CD4-positive, alpha-beta T cell treated with Interleukin-1 beta for 1 hour (primary cell): ENCODE measurements at regions not wholly inside any gene's neighbourhood (a gene's known extent, or its start where the extent isn't known, plus 50 kb on each side); places are given as distances from the start of the nearest gene placed in this dataset.
"Not testable (repeated sequence)": the region's sequence is repeated elsewhere in the genome, so short reads cannot be mapped to it uniquely, and the experiment has no call there.

Source experiments
- DNase-seq, 2 donors: peaks; one replicate each; pipeline ENCODE4 v3.0.0-alpha.2; 2020 to 2022

GRCh38 chr11:11755871-11756270, 85.9 kb upstream of the USP47 start:
- DNase-seq, result no peak

GRCh38 chr11:11752679-11753078, 89.1 kb upstream of the USP47 start:
- no peak for DNase-seq

DNA sequence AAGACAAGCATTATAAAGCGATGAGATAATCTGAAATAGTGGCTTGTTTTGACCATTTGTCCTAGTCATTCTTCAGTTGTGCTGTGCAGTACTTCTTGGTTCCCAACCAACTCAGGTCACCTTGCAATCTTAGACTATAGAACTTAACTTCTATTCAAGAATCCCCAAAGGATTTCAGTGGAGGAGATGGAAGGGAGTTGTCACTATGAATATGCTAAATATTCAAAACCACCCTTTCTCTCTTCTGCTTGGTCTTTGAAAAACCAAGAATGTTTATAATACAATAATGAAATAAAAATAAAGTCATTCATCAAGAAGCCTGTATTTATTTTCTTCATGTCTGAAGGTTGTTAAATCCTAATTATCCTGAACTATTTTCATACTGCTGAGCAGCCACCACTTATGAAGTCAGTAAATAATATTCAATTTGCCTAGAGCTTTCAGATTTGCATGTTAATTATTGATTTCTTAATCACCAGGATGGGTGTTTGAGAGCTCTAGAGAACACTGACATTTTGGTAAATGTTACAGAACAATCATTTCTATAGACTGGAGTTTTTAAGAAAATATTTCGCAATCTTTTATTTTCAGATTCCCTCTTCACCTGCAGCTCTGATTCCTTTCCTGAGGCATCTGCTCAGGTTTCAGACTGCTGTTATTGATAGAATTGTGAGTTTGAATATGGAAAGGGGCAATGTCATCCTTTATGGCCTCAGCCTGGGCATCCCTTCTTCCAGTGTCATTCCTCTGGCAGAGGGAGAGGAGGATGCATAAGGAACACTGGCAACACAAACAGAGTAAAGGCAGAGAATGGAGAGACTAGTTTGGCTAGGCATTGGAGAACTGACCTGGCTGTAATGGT, 91.5 kb upstream of the USP47 start:
- no peak for DNase-seq

- DNase-seq, result no peak
Measured at GRCh38 chr11:11748706-11749365, 92.9 kb upstream of the USP47 start.

- DNase-seq, result no peak
Measured at GRCh38 chr11:11747570-11747969, 94.2 kb upstream of the USP47 start.

DNA sequence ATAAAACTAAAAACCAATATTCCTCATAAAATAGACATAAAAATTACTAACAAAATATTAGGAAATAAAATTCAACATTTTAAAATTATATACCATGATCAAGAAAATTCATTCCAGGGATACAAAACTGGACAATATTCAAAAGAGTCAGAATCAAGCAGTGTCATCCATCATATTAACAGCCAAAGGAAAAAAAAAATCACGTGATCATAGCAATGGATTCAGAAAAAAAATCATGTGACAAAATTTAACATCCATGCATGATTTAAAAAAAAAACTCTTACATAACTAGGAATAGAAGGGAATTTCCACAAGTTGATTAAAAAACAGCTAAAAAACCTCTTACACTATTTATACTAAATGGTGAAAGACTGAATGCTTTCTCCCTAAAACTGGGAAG, 95.3 kb upstream of the USP47 start:
- DNase-seq, result no peak

DNA sequence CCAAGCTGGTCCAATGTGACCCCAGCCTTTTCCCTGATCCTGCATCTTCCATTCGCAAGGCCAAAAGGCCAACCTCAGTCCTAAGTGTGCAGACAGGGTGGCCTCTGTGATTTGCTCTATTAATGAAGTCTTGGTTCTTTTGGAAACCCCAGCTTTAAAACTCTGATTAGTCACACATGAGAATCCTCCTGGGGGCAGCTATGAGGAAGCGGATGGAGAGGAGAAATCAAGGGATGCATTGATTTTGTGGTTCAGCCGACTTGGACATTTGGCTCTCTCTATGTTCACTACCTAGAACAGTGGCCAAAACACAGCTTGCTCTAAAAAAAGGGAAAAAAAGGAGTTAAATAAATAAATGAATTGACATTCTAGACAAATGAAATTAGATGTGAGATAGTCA, 98.6 kb upstream of the USP47 start:
- no peak for DNase-seq

DNA sequence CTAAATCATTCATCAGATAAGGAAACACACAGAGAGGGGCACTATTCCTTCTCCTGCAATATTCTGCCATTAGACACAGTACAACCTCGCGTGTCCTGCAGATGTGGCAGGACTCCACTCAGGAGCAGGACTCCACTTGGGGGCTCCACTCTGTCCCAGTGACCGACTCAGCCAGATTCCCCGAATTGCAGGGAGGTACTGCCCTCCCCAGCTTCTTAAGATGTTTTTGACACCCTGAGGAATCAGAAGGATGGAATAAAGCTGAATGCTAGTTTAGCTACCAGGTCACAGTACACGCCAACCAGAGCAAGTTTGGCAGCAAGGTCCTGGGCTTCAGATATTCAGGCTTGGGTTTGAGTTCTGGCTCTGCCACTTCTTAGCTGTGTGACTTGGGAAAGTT, 99.3 kb upstream of the USP47 start:
- no peak for DNase-seq

DNA sequence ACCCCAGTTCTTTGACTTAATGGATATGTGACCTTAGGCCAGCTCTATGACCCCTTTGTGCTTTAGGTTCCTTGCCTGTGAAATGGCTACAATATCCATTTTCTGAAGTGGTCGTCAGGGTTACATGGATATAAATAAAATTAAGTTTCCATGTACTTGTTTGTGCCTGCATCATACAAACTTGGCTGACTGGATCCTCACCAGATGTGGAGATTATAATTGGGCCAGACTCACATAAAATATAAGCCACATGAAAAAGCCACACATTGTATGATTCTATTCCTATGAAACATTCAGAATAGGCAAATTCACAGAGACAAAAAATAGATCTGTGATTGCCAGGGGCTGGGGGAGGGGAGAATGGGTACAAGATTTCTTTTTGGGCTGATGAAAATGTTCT, 100.9 kb upstream of the USP47 start:
- DNase-seq, result no peak

DNA sequence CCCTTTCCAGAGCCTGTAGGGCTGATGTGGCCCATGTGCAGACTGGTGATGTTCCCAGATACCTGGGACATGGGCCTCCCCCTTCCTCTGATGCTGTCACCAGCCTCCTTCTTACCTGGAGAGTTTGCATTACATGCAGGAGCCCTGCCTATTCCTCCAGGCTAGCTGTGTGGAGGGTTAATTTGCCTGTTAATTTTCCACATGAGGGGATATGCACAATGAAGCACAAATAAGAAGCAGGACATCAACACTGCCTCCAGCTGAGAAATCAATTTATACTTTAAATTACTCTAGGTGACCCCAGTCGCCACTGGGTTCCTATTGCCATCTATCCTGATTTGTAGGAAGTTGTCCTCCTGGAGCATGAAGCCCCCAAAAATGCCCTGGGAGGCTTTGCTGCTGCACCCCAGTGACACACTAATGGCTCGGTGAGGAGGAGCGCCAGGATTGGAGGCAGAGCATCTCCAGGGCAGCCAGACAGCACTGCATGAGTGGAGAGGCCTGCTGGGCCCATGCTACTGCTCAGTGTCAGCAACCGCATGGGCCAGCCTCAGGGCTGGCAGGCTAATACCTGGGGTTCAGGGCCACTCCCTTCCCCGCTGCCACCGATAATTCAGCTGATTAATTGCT, 101.6 kb upstream of the USP47 start:
- DNase-seq, result no peak

DNA sequence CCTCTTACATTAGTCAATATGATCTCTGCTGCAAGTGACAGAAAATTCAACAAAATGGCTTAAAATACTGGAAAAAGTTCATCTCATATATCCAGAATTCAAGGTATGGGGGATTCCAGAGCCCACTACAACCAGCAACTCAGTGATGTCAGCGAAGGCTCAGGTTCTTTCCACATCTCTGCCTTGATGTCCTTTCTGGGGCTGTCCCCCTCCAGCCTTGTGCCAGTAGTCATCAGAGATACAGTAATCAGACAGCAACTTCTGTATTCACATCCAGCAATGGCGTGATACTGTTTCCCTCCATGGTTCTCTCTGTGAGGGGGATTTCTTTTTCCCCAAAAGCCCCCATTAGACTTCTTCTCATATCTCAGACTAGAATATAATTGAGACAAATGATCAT, 103.4 kb upstream of the USP47 start:
- no peak for DNase-seq

DNA sequence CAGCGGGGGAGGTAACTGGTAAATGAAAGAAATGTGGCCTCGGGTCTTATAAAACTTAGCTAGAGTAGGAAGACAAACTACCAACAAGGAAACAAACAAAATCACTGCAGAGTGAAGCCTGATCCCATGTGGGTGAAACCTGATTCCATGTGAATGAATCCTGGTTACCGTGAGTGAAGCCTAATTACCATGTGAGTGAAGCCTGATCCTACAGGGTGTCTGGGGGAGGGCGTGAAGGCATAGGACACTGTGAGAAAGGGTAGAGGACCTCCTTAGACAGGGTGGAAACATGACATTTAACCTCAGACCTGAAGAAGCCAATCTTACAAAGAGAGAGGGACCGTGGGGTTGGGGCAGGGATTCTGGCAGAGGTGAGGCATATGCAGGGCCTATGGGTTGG, 106.2 kb upstream of the USP47 start:
- DNase-seq, result no peak

GRCh38 chr11:11733246-11733747, 108.5 kb upstream of the USP47 start:
- no peak for DNase-seq

GRCh38 chr11:11732116-11732515, 109.7 kb upstream of the USP47 start:
- no peak for DNase-seq

DNA sequence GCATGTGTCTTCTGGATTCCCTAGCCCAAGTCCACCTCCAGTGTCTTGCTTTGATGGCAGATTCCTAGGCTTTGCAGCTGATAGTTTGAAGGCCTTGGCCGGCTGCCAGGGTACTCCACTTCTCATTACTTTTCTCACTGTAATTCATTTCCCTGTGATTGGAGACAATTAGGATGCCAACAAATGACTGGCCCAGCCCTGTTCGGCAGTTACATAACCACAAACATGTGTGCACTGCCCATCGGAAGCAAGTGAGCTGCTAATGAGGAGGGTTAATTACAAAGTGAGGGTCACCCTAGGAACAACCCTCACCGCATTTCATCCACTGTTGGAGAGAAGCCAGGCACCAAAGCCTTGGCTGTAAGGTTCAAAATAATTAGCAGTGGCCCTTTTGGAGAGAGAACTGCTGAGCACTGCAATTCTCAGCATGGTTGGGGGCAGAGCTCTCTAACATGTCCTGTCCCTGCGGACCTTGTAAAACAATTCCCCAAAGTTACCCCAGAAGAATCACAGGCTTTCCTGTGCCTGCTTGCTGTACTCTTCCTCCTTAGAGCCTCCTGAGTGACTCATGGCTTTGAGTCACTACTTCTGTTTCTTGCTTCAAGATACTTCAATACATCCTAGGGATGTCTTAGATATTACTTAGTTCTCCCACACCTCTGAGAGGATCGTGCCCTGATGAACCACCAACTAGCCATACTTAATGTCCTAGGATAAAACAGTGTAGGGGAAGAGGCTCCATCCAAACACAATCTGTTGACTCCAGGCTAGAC, 109.7 kb upstream of the GALNT18 start:
- no peak for DNase-seq

GRCh38 chr11:11728386-11728785, 106.6 kb upstream of the GALNT18 start:
- DNase-seq, result no peak

- no peak for DNase-seq
Measured at GRCh38 chr11:11725438-11725837, 103.6 kb upstream of the GALNT18 start.

DNA sequence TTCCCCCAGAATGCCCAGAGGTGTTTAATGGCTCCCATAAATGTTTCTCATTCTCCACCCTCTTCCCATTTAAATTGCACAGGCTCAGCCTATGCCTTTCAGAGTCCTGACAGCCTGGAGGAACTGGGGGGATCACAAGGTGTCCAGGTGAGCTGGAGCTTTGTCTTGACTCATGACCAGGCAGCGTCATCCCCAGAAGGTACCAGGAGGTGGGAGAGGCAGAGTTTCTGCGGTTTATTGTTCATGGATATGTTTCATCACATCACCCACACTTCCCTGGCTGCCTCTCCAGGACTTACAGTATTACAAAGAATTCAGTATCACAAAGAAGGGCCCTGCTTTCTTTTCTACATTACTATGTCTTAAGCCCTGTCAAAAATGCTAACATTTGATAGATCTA, 103.2 kb upstream of the GALNT18 start:
- no peak for DNase-seq

DNA sequence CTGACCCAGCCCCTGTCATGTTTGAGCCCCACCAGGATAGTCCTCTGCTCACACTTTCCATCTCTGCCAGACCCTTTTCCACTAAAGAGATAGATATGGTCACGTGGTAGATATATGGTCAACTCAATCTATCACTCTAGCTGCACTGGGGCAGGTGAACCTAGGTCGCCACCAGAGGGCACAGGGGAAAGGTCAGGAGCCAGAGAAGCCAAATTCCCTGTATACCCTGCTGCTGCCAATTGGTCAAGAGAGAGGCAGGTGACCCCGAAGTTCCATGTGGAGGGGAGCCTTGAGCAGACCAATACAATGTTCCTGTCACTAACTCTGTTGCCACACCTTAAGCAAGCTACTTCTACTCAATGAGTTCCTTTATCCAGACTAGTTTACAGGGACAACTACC, 101.1 kb upstream of the GALNT18 start:
- no peak for DNase-seq

DNA sequence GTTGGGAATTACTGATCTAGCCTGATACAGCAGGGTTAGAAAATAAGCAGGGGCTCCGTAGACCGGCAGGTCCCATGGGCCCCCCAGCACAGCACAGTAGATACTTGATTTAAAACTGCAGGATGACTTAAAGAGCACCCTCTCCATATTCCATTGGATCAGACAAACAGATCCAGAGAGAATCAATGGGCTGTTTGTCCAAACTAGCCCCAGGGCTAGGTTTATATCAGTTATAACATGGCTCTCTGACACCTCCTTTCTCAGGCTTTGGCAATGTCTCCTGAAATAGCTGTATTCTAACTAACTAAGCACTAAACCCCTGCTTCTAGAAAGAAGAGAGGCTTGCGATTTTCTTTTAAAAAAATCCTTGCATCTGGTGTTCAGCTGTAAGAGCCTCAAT, 100.4 kb upstream of the GALNT18 start:
- DNase-seq, result no peak

DNA sequence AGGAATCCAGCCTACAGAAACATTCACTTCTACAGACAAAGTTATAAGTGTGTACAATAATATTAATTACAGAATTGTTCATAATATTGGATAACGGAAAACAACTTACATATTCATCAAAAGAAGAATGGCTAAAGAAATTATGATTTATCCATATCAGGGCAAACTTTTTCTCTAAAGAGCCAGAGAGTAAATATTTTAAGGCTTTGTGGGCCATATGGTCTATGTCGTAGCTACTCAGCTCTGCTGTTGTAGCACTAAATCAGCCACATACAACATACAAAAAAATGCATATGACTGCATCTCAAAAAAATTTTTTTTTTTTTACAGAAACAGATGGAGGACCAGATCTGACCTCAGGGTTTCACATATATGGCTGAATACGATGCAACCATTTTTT, 96.7 kb upstream of the GALNT18 start:
- no peak for DNase-seq

- no peak for DNase-seq
Measured at GRCh38 chr11:11717064-11717725, 95.4 kb upstream of the GALNT18 start.

- DNase-seq, result not testable (repeated sequence)
Measured at GRCh38 chr11:11715075-11715474, 93.3 kb upstream of the GALNT18 start.
